MG63 (cell line): ENCODE measurements at regions not wholly inside any gene's neighbourhood (a gene's known extent, or its start where the extent isn't known, plus 50 kb on each side); places are given as distances from the start of the nearest gene placed in this dataset.

Source experiments
- DNase-seq: peaks from one replicate; pipeline ENCODE4 v3.0.0-alpha.2; 2020
- H3K27me3 ChIP-seq: fragments of 250-450 bp; sonication (Bioruptor Pico); 2 replicates; pipeline ENCODE4 v1.5.1; 2020; ENCODE audit warnings: mild to moderate bottlenecking, moderate library complexity
- H3K36me3 ChIP-seq: fragments of 250-450 bp; sonication (Bioruptor Pico); 2 replicates; pipeline ENCODE4 v1.5.1; 2020; ENCODE audit warnings: mild to moderate bottlenecking, moderate library complexity
- H3K4me3 ChIP-seq: fragments of 250-450 bp; sonication (Bioruptor Pico); 2 replicates; pipeline ENCODE4 v1.5.1; 2020; ENCODE audit warnings: mild to moderate bottlenecking, moderate library complexity
- H3K9me3 ChIP-seq: fragments of 250-450 bp; sonication (Bioruptor Pico); 2 replicates; pipeline ENCODE4 v1.5.1; 2020; ENCODE audit warnings: mild to moderate bottlenecking, moderate library complexity

DNA sequence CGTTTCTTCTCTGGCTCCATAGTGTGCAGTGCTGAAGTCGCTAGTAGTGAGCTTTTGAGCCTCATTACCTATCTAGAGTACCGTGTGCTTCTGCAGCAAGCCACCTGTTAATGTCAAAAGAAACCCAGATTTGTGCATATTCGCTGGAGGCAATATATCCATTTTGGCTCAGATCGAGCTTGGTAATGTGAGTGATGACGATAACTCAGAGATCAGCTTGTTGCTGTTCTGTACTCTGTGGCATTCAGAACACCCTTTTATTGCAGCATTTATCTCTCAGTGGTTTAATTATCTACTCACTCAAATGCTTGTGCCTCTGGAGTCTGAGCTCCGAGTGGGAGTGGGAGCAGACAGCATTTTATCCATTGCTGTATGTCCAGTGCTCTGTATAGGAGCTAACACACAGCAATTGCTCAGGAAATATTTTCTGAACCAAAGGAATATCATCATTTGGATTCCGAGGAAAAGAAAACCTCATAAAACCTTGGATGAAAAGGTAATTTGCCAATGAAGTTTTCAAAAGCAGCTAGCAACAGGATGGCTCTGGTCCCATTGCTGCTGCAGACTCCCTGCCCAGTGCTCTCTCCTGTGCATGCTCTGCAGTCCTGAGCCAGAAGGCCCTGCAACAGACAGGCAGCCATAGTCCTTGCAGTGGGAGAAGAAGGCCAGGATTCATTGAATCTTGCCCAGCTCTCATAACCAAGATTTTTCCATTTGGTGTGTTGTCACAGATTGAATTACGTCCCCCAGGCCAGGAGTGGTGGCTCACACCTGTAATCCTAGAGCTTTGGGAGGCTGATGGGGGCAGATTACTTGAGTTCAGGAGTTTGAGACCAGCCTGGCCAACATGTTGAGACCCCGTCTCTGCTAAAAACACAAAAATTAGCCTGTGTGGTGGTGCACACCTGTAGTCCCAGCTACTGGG lies 183.8 kb downstream of the MYCN start:
- no peak for DNase-seq
- Histone ChIP-seq H3K9me3 (no peaks in the 10 kb centered on the region), H3K4me3 (no peak overlapping the region)

DNA sequence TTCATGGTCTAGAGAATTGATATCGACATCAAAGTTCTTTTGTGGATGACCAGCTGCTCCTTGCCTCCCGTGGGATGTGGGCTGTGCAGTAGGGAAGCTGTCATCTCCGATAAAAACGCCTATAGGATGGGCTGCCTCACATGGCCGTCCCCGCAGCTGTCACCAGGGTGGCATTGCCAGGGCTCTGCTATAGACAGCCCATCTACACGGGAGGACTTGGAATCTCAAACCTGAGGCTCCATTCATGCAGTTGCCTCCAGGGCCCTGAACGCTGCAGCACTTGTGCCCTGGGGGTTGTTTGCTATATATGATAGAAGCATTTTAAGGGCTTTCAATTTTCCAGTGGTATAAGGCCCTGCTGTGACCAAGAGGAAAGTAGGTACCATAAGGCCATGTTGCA lies 183.1 kb downstream of the MYCN start:
- no peaks in the 10 kb centered on the region for H3K9me3 ChIP-seq
- H3K36me3 ChIP-seq, result no peaks in the 10 kb centered on the region

More for the DNA sequence above, 183.8 kb downstream of the MYCN start:
- no peaks in the 10 kb centered on the region for H3K27me3 ChIP-seq
- H3K36me3 ChIP-seq, result no peaks in the 10 kb centered on the region

DNA sequence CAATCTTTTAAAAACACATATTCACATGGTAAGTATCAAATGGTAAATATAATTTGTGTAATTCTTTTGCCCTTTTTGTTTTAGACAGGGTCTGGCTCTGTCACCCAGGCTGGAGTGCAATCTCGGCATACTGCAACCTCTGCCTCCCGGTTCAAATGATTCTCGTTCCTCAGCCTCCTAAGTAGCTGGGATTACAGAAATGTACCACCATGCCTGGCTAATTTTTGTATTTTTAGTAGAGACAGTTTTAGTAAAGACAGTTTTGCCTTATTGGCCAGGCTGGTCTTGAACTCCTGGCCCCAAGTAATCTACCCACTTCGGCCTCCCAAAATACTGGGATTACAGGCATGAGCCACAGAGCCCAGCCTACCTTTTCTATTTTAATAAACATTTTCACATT lies 182.2 kb downstream of the MYCN start:
- Histone ChIP-seq H3K27me3 (no peaks in the 10 kb centered on the region), H3K4me3 (no peak overlapping the region), H3K36me3 (no peaks in the 10 kb centered on the region), H3K9me3 (no peaks in the 10 kb centered on the region)
- no peak for DNase-seq

More for the DNA sequence above, 183.1 kb downstream of the MYCN start:
- Histone ChIP-seq H3K27me3 (no peaks in the 10 kb centered on the region), H3K4me3 (no peak overlapping the region)
- DNase-seq, result no peak

DNA sequence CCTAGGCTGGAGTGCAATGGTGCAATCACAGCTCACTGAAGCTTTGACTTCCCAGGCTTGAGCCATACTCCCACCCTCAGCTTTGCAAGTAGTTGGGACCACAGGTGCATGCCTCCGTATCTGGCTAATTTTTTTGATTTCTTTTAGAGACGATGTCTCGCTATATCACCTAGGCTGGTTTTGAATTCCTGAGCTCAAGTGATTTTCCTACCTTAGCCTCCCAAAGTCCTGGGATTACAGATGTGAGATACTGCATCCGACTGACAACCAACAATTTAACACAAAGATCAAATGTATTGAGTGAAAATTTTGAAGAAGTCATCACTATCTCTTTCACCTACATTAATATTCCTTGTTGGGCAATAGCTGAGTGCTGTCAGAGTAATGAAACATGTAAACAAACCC lies 181.6 kb downstream of the MYCN start:
- Histone ChIP-seq H3K4me3 (no peak overlapping the region), H3K36me3 (no peaks in the 10 kb centered on the region), H3K9me3 (no peaks in the 10 kb centered on the region), H3K27me3 (no peaks in the 10 kb centered on the region)
- DNase-seq, result no peak

DNA sequence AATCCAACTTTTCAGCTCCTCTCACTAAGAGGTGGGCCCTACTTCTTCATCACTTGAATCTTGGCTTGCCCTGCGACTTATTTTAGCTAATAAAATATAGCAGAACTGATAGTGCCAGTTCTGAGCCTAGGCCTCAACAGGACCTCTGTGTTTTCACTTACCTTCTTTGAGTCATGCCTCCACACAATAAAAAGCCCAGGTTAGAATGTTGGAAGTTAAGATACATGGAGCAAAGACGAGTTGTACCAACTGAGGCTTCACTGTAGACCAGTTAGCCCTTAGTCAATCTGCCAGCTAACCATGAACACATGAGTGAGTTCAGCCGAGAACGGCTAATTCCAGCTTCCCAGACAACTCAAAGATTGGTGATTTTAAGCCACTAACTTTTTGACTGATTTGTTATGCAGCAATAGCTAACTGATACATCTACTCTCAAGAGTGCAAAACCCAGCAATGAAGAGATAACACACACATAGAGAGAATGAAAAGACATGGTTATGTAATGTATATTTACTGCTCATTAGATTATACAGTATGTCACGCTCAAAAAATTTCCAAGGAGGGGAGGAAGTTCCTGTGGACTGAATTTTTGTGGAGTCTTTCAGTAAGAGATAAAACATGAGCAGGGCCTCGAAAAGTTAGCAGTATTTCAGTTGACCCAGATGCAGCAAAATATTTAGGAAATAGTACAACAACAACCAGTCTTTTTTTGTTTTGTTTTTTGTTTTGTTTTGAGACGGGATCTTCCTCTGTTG lies 181.1 kb downstream of the MYCN start:
- no peaks in the 10 kb centered on the region for H3K27me3 ChIP-seq
- H3K9me3 ChIP-seq, result no peaks in the 10 kb centered on the region
- no peak for DNase-seq
- no peaks in the 10 kb centered on the region for H3K36me3 ChIP-seq
- no peak overlapping the region for H3K4me3 ChIP-seq

DNA sequence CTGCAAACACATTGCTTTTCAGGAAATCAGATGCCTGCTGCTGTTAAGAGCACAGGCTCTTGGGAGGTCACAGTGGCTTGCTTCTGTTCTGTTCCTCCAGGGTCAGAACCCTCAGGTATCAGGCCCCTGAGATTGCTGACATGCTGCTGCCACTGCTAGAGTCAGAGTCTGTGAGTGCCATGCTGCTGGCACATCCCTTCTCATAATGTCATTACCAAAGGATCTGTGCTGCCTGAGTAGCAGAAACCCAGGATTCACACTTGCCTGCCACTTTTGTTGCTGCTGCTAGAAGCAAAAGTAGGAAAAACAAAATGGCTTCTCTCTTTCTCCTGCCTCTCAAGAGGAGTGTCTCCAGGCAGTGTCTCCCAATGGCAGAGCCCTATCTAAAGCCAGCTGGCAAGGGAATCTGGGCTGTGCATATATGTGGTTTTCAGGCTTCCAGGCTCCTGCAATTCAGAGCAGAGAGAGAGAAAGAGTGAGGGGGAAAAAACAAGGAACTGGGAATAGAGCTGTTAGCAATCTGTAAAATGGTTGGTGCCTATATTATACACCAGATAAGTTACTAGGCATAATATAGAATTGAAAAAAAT lies 180.3 kb downstream of the MYCN start:
- DNase-seq, result no peak
- Histone ChIP-seq H3K27me3 (no peaks in the 10 kb centered on the region), H3K36me3 (no peaks in the 10 kb centered on the region), H3K9me3 (no peaks in the 10 kb centered on the region), H3K4me3 (no peak overlapping the region)

DNA sequence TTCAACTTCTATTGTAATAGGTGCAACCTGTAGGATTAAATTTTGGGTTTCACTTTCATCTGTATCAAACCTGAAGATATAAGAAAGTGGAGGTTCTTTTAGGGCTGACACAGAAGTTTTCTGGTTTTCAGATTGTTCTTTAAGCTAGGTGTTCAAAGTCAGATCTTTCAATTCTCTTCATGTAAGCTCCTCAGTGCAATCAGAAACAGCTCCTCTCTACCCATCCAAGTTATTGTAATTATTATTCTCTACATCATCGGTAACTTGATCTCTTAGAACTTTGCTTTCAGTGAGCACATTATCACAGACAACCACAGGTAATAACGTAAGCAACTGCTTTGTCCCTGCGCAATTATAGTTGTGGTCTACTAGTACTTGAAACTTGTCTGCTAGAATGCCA lies 179.4 kb downstream of the MYCN start:
- no peaks in the 10 kb centered on the region for H3K27me3 ChIP-seq
- no peaks in the 10 kb centered on the region for H3K36me3 ChIP-seq
- no peak for DNase-seq
- H3K9me3 ChIP-seq, result no peaks in the 10 kb centered on the region
- H3K4me3 ChIP-seq, result no peak overlapping the region

DNA sequence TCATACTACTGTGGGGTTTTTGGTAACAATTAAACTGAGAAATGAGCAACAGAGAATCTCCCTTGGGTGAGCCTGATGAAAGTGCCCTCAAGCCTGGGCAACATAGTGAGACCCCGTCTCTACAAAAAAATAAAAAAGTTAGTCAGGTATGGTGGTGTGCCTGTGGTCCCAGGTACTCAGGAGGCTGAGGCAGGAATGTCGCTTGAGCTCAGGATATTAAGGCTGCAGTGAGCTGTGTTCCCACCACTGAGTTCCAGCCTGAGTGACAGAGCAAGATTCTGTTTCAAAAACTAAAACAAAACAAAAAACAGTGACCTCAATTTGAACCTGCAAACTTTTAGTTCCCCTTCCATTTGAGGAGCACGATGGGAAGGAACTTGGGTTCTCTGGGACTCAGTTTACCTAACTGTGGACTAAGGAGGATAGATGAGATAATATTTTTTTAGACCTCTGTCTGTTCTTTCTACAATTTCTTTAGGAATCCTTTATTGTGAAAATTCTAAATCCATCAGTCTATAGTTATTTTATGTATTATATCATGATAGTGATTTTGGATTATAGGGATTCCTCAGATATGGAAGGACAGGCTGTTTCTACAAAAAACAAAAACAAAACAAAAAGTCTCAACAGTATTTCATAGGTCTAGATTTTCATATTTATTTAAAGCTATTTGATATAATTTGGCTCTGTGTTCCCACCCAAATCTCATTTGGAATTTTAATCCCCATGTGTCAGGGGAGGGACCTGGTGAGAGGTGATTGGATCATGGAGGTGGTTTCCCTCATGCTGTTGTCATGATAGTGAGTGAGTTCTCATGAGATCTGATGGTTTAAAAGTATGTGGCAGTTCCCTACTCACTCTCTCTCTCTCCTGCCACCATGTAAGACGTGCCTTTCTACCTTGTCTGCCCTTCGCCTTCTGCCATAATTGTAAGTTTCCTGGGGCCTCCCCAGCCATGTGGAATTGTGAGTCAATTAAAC lies 178.6 kb downstream of the MYCN start:
- Histone ChIP-seq H3K9me3 (no peaks in the 10 kb centered on the region), H3K27me3 (no peaks in the 10 kb centered on the region), H3K36me3 (no peaks in the 10 kb centered on the region), H3K4me3 (no peak overlapping the region)
- DNase-seq, result no peak

DNA sequence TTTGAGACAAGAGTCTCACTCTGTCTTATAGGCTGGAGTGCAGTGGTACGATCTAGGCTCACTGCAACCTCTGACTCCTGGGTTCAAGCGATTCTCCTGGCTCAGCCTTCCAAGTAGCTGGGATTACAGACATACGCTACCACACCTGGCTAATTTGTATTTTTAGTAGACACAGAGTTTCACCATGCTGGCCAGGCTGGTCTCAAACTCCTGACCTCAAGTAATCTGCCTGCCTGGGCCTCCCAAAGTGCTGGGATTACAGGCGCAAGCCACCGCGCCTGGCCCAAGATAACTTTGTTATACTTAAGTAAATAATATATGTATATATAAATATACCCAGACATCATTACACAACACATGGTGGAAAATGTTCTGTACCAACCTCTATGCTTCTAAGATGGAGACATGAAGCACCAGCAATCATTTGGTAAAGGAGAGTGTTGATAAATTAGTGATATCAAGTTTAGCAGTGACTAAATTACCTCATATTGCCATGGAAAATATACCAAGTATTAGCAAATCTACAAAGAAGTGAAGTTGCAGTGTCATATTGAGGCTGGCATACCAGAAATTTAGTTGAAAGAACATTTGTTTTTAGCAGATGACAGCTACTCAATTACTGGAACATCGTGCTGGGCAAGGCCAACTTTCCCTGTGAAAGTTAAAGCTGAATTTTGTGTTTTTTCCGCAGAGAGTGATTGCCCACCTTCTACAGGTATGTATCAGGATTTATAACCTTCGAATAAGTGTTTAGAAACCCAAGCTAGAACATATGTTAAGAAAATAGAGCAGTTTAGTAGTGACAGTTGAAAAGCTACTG lies 177.7 kb downstream of the MYCN start:
- no peaks in the 10 kb centered on the region for H3K9me3 ChIP-seq

DNA sequence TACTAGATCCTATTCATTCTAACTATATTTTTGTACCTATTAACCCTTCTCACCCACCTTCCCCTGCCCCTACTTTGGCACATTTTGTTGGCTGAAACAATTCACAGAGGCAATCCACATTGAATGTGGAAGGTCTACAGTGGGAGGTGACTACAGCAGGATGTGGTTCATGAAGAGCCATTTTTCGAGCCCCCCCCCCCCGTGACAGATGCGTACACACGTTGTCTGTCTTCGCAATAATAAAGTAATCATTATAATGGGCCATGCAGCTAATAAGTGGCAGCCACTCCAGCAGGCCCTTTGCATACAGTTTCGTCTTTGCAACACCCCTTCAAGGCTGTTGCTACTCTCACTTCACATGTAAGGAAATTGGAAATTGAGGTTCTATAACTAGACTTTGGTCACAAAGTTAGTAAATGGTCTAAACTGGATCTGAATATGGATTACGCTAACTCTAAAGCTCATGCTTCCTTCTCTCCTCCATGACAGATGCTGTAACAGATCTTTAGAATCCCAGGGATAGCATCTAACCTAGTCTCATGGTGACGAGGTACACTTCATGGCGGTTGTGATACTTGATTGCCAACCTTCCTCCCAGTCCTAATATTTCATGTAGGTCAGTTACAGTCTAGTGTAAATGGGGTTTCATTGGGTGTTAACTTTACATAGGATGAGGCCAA lies 176.8 kb downstream of the MYCN start:
- Histone ChIP-seq H3K9me3 (no peaks in the 10 kb centered on the region), H3K4me3 (no peak overlapping the region), H3K27me3 (no peaks in the 10 kb centered on the region), H3K36me3 (no peaks in the 10 kb centered on the region)
- DNase-seq, result no peak

More for the DNA sequence above, 177.7 kb downstream of the MYCN start:
- no peaks in the 10 kb centered on the region for H3K36me3 ChIP-seq
- H3K27me3 ChIP-seq, result no peaks in the 10 kb centered on the region
- no peak for DNase-seq
- H3K4me3 ChIP-seq, result no peak overlapping the region

DNA sequence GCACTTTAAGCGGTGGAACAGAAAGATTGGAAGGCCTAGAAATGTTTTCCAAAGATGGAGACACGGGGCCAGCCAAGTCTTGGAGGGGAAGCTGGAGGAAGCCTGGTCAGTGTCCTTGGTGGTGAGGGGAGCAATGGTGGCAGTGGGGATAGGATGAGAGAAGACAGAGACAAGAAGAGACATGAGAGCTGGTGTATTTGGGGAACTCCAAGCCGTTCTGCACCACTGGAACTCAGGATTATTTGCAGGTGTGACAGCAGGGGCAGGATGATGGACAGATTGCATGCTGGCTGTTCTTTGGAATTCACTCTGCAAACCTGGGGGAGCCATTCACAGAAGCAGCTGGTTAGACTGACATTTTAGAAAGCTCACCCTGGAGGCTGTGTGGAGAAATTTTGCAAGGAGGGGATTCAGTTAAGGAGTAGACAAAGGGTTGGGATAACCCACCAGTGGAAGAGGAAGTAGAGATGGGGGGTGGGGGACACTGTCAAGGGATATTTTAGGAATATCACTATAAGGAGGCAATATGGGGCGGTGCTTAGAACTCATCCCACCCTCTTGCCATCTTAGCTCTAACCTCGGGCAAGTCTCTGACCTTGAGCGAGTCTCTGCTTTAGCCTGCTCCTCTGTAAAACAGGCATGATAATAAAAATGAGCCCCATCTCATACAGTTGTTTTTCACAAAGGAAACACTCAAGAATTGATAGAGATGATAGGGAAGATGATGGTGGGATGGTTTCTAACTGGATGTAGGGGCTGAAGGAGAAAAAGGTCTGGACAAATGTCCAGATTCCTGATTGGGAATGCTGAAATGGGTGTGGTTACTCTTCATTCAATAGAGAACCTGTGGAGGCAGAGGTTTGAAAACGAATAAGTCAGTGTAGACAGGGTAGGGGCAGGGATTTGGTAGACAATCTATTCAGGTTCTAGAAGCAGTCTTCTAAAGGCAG lies 175.8 kb downstream of the MYCN start:
- no peak for DNase-seq
- H3K36me3 ChIP-seq, result no peaks in the 10 kb centered on the region
- no peaks in the 10 kb centered on the region for H3K9me3 ChIP-seq
- no peaks in the 10 kb centered on the region for H3K27me3 ChIP-seq
- no peak overlapping the region for H3K4me3 ChIP-seq

DNA sequence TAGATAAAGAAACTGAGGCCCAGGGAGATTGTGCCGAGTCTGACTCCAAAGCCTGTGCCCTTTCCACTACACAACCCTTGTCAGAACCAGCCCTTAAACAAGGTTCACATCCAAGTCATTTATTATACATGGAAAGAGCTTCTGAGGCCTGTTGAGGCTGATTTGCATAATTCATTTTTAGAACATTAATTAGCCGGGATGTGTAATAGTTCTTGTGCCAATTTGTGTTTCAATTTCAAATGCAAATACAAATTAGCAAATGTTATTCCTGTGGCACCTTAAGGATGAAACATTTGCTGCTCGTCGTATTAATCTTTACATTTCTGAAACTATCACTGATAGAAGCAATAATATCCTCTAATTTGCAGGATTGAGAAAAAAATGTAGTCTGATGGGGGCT lies 174.9 kb downstream of the MYCN start:
- no peaks in the 10 kb centered on the region for H3K27me3 ChIP-seq
- no peak overlapping the region for H3K4me3 ChIP-seq
- H3K36me3 ChIP-seq, result no peaks in the 10 kb centered on the region
- DNase-seq, result no peak
- H3K9me3 ChIP-seq, result no peaks in the 10 kb centered on the region

DNA sequence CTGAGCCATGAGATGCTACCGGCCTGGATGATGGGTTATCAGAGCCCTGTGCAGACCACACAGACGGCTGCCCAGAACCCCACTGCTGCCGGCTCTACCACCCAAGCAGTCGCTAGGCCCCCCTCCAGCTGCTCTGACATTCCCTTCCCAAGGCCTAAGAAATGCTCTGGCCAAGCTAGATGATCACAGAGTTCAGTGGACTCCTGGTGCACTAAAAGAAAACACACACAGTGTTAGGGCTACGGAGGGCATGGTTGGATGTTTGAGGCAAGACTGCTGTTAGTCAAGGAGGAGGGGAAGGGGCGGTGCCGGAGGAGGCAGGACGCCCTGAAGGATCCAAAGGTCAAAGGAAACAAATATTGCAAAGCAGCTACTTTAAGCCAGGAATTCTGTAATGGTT lies 174.5 kb downstream of the MYCN start:
- Histone ChIP-seq H3K4me3 (no peak overlapping the region), H3K9me3 (no peaks in the 10 kb centered on the region), H3K36me3 (no peaks in the 10 kb centered on the region), H3K27me3 (no peaks in the 10 kb centered on the region; the same call in 1 of the 2 replicates)
- no peak for DNase-seq

DNA sequence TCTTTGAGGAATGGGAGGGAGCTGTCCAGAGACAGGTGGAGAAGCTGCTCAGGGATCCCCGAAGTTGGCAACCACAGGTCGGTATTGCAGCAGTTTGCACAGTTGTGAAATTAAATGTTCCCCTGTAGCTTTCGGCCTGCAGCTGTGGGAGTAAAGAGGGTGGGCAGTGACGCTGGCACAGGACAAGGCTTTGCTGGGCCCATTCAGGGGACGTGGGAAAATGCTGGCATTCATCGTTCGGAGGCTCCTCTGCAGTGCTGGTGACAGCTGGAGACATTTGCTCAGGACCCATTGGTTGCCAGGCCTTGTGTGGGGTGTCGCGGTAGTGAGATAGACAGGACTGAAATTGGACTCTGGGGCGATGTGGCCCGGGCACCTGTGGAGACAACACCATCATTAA lies 173.7 kb downstream of the MYCN start:
- Histone ChIP-seq H3K4me3 (no peak overlapping the region), H3K9me3 (no peaks in the 10 kb centered on the region), H3K36me3 (no peaks in the 10 kb centered on the region), H3K27me3 (no peaks in the 10 kb centered on the region; the same call in 1 of the 2 replicates)
- DNase-seq, result no peak
